8988T (cell line): ENCODE measurements at regions not wholly inside any gene's neighbourhood (a gene's known extent, or its start where the extent isn't known, plus 50 kb on each side); places are given as distances from the start of the nearest gene placed in this dataset.

Source experiments
- DNase-seq: peaks from one replicate; pipeline ENCODE4 v3.0.0; 2011

- peak; percentile 65 for DNase-seq
Measured at GRCh38 chr18:21997207-21998143, 171.9 kb upstream of the GATA6 start.

GRCh38 chr18:21998486-21998885, 170.9 kb upstream of the GATA6 start:
- DNase-seq: no peak

DNA sequence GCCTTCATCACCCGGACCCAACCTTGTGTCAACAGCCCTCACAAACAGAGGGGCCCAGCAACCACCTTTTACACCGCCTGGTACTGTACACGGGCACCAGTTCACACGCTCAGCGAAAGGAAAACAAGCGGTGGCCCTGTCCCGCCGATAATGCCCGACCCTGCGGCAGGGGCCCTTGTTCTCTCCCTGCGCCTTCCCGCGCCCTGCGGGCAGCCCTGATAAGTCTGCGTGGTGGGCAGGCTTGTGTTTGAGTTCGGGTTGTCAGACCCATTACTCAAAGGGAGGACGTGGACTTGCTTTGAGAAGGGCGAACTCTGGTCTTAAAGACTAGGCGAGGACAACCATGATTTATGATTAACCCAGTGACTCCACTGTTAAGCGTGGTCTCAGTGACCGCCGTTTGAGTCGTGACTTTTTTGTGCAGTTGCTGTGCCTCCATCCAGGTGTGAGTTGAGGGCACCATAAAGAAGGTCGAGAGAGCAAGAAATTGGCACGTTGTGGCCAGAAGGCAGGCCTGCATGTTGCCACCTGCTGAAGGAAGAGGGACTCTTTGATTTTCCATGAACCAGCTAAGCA, 167.4 kb upstream of the GATA6 start:
- no peak for DNase-seq

DNA sequence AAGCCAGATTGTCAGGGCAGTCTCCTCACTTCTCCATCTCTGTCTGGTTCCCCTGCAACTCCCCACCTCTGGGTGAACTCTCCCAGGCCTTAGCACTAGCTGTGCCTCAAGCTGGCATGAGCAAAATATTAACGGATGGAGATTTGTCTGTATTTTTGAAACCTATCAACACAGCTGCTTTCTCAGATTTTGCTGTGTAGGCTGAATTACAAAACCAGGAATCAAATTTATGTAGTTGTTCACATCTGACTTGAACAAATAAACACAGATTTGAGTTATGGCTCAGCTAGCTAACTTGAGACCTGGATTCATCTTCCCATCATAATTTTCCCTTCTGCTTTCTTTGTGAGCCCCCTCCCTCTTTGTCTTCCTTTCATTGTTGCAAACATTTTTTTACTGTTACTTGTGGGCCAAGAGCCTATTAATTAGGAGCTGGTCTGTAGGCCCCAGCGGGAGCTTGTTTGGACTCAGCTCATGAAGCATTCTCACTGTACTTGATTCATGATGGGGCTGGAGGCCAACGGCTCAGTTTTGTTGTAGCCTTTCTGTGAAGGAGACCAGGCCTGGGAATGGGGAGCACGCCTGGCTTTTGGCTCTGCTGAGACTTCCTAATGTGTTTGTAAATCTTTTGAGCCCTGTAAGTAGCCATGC, 164.1 kb upstream of the GATA6 start:
- no peak for DNase-seq

DNA sequence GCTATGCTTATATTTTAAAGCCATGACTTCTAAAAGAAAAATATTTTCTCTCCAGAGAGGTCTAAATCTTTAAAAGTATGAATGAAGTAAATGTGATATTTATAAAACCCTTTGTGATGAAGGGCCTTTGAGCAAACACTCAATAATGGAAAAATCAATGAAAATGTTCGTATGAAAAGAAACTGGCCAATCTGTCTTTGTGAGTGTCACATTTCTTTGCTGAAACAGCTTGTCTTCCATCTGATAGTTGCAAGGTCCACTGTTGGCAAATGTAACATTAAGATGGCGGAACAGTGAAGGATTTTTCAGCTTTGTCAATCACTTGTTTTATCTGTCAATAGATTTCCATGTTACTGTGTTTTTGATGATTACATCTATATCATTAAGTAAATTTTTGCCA, 162.9 kb upstream of the GATA6 start:
- no peak for DNase-seq

- DNase-seq: no peak
Measured at GRCh38 chr18:22009242-22009641, 160.1 kb upstream of the GATA6 start.

DNA sequence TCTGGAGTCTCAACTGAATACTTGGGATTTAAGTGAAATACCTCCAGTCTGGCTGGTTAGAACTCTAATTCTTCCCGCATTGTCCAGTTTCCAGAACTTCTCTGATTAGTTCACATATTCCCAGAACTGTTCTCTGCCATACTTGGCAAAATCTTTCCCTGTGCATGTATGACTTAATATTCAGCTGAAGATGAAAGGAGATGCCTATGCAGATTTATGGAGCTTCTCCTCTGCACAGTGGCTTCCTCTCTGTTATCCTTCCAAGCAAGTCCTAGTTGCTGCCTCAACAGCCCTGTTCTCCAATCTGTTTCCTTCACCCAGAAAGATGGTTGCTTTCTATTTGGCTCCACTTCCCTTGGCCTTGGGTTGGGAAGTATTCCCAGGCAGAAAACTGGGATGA, 155.4 kb upstream of the GATA6 start:
- DNase-seq: no peak

DNA sequence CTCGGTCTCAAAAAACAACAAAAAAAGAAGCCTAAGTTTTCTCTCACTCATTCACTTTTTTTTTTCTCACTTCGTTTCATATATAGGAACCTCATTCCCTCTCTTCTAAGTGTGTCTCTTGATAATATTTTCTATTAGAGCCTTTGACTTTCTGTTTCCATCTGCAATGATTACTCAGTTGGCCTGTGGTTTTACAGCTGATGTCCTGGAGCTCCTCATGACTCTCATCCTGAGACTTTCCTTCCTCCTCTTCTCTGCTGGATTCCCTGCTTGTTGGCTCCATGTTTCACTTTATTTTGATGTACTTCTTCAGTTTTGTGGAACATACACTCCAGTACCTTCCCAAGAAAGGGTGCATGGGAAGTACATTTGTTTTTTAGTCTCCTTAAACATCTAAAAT, 154.2 kb upstream of the GATA6 start:
- DNase-seq: no peak

DNA sequence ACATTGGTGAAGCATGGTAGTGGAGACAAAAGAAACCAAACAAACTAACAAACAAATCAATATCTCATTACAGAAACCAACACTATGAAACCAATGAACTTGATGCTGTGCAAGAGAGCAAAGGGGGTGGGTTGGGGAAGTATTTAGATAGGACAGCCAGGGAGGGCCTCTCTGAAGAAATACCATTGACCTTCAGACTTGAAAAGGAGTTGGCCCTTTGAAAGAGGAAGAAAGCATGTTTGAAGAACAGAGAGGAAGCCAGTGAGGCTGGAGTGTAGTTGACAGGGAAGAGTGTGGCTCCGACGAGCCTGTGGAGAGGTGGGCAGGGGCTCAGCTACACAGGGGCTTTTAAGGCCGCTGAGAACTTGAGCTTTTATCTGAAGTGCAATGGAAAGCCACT, 151.0 kb upstream of the GATA6 start:
- no peak for DNase-seq

DNA sequence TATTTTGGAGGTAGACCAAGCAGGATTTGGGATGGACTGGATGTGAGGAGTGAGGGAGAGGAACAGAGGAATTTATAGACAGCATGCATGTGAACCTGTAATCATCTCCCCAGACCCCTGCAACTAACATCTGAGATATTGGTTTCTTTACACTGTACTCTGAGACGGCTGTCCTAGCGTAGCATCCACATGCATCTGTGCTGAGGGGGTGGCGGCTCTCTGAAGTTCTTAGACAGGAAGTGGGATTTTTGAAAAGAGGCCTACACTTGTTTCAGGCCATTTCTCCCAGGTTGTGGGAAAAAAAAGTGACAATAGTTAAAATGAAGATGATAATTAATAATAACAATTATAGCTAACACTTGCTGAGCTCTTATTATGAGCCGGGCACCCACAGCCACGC, 150.2 kb upstream of the GATA6 start:
- DNase-seq: no peak

GRCh38 chr18:22020127-22020866, 149.1 kb upstream of the GATA6 start:
- DNase-seq: no peak

DNA sequence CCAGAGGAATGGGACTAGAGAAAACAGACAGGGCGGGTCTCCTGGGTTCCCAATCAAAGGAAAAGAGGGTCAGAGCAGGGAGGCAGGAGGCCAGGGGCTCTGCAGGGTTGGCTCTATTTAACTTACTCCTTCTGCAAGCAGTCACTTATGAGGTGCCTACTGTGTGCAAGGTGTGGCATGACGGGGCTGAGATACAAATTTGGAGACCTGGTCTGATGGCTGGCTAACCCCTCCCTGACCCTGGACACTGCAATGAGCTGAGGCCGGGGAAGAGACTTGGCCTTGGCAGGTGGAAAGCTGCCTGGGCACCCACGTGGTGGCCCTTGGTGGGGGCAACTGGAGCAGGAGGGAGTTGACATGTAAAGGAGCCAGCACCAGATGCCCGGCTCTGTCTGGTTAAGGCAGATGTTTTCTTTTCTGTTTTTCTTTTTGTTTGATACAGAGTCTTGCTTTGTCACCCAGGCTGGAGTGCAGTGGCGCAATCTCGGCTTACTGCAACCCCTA, 148.5 kb upstream of the GATA6 start:
- no peak for DNase-seq

DNA sequence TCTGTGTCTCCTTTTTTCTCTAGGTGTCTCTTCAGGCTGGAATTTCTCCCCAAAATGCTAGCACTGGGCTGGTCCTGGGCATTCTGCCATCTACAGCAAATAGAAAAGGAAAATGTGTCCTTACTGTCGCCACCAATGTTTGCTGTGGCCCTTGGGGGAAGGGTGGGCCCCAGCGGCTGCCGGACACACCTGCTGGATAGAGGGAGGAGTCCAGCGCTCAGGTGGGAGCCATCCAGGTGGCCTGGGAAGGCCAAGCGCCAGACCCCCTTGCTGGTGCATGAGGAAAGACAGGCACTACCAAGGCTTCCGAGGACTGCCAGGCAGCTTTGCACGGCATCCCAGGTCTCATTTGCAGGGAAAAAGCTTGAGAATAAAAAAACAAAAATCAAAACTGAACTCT, 147.7 kb upstream of the GATA6 start:
- no peak for DNase-seq

- no peak for DNase-seq
Measured at GRCh38 chr18:22024924-22025323, 144.5 kb upstream of the GATA6 start.

DNA sequence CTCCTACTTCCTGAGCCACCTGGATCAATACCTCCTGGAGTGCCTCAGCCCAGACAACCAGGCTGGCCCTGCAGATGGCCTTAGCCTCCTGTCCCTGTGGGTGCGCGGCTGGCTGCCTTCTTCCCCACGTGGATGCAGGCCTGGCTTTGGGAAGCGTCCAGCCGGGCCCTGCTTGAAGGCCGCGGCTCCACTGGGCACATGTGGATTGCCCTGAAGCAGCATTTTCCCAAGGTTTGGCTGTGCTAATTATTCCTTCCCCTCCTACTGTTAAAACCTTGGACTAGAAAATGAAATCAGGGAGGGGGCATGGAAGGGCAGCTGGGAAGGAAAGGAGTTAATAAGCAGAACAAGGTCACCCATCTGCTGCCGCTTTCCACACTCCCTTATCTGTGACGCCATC, 143.0 kb upstream of the GATA6 start:
- no peak for DNase-seq

DNA sequence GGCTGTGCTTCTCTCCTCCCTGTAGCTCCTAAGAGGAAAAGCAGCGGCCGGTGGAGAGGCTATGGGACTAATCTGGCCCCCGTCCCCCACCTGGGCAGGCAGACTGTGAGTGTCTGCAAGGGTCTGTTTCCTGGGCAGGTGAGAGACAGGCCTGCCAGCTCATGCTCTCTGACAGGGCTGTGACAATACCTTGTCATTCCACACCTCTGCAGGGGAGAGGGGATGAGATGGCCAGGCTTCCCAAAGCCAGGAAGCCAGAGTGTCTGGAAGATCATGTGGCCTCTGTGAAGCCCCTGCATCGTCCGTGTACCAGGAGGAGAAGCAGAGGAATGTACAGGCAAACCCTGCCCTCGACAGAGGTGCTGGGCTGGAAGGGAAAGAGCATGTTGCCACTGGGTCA, 142.5 kb upstream of the GATA6 start:
- no peak for DNase-seq

DNA sequence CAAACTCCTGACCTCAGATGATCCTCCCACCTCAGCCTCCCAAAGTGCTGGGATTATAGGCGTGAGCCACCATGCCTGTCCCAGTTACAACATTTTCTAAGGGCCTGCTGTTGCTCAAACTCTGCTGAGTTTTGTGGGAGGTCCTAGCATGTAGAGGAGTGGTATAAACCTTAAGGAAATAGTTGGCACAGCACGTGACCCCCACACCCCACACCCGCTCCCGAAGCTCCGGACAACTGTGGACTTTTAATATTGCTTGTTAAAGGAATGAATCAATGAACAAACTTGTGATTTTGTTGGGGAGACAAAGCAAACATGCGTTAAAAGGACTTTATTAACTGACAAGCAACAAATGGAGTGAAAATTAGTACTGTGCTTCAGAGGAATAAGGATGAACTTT, 137.8 kb upstream of the GATA6 start:
- no peak for DNase-seq

DNA sequence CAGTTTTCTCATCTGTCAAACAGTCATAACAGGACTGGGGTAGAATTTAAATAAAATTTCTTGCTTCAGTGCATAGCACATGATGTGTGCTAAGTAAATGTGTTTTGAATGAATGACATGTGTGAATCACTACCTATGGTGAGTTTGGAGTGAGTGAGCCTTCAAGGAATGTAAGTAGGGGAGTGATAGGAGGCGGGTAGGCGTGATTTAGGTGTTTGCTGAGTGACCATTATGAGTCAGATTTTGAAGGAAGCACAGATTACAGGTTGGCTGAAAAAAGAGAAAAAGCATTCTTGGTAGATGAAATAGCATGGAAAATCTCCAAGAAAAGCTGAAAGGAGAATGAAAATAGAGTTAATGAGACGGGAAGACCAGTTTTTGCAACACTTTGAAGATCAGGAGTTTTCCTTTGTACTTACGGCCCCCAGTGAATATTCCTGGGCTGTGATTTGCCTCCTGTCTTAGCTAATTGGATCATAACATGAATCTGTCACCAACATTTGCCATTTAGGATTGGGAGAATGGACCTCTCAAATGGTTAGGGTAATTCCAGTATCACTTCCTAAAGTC, 136.9 kb upstream of the GATA6 start:
- DNase-seq: peak; percentile 87

DNA sequence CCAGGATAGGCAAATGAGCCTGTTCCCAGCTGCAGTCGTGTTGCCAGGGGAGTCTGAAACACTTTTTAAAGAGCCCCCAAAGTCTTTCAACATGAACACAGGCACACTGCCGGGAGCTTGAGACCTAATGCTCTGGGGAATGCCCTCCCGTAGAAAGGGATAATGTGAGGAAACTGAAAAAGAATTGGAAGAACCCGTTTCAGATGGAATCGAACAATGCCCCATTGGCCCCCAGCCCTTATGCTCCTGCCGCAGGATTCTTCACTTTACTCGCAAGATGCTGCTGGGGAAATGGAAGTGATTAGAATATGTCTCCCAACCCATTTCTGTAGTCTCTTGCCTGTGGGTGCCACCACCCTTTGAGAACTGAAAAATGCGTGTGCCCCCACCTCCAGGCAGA, 136.3 kb upstream of the GATA6 start:
- no peak for DNase-seq

GRCh38 chr18:22034276-22034675, 135.1 kb upstream of the GATA6 start:
- no peak for DNase-seq

GRCh38 chr18:22040533-22040932, 128.9 kb upstream of the GATA6 start:
- DNase-seq: no peak

DNA sequence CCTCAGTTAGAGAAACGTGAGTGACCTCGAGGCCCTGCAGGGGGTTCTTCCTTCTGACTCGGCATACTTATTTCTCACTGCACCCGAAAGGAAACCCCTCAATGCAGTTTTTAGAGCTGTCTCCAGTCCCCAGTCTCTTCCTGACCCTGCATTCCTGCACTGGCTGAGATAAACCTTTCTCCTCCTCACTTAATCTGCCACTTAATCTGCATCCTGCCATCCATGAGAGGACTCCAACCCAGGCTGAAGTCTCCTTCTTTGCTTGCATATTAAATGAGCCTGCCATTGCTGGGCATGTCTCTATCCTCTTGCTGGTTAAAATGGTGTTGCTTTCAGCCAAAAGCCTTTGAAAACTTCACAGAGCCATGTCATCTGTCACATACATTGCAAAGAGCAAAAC, 125.6 kb upstream of the GATA6 start:
- DNase-seq: no peak
